DMS153 treated with DMSO at 0.1 percent for 48 hours (cell line): ENCODE measurements at regions not wholly inside any gene's neighbourhood (a gene's known extent, or its start where the extent isn't known, plus 50 kb on each side); places are given as distances from the start of the nearest gene placed in this dataset.

Source experiments
- DNase-seq: peaks from one replicate; lab custom pipeline; 2025; ENCODE audit not compliant: unreplicated experiment; lab: John Stamatoyannopoulos, UW

DNA sequence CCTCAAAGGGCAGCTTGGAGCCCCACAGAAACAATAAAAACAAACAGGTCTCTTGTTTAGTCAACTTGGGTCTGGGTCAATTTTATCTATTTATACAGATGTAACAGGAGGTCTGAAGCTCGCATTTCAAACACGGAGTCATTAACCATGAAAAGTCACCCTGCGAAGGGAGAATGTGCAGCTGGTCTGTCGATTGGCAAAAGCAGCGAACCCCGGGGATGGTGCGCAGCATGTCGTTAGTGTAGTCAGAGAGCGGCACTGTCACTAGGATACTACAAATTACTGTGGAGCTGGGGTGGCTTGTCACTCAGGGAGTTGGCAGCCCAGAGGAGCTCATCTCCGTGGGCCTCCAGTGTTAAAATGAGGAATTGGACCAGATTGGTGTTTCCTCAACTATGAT, 190.4 kb upstream of the ARG1 start:
- no peak for DNase-seq

GRCh38 chr6:131383421-131384411, 189.3 kb upstream of the ARG1 start:
- no peak for DNase-seq

DNA sequence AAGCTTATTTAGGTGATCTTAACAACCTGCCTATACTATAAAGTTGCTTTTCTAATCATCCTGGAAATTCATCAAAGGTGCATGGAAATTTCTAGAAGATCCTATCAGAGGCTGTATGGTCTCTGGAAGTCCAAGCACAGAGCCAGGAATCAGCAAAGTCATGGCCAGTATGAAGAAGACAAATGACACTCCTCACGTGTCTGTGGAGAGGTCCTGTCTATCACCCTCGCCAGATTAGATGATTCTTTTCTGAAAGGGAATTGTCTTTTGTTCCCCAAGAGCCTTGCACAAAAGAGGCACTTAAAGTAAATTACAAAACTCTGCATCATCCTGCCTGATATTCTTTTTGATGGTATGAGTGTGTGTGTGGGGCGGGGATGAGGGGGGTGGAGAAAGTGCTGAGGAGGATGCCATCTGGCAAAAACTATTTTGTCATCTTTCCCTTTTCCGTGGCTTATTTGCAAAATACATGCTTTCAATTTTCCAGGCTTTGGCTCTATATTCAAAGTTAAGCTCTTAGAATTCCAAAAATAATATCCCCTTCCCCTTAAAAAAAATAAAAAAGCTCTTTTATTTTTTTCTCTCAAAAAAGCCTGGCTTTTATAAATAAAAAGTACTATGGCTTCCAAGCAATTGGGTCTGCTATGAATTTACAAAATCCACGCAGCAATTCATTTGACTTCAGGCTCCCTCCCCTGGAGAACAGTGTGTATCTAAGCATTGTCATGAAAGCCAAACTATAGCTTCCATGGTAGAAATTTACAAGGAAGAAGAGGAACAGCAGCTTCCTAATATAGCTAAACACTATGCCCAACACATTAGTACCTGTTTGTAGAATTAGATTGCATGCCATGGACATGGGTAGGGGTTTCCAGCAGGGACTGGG, 185.2 kb upstream of the ARG1 start:
- no peak for DNase-seq

- DNase-seq, result no peak
Measured at GRCh38 chr6:131390322-131390721, 182.7 kb upstream of the ARG1 start.

GRCh38 chr6:131391116-131391515, 181.9 kb upstream of the ARG1 start:
- DNase-seq, result no peak

DNA sequence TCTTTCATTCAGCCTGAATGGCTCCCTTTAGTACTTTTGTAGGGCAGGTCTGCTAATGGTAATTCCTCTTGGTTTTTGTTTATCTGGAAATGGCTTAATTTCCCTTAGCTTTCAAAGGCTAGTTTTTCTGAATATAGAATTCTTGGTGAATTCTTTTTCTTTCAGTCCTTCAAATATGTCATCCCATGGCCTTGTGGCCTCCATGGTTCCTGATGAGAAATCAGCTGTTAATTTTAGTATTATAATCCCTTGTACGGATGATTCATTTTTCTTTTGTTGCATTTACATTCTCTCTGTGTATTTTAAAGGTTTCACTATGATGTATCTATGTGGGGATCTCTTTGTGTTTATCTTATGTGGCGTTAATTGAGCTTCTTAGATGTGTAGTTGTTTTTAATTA, 179.6 kb upstream of the ARG1 start:
- DNase-seq, result no peak

DNA sequence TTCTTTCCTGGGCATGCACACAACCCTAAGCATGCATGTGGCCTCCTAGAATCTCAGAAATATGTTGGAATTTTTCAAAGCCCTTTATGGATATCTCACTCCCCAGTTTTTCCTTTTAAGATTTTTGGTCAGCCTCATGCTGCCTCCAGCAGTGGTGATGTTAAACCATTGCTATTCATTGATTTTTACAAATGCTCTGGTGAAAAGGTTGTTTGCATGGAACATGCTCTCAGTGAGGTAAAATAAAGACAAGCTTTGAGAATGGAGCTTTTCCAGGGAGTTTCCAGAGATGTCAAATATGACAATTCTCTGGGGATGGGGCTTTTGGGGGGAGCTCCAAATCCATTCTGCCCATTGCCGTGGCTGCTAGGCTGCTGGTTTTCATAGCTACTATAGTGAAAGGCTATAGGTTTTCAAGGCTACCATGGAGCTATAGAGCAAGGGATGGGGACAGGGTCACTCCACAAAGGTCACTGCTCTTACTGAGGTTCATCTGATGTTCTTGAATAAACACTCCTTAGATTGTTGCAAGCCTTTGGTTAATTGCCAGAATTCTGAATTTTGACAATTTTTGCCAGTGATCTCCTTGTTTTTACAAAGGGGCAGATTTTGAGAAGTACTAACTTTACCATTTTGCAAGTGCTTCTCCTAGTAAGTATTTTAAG, 178.1 kb upstream of the ARG1 start:
- no peak for DNase-seq

DNA sequence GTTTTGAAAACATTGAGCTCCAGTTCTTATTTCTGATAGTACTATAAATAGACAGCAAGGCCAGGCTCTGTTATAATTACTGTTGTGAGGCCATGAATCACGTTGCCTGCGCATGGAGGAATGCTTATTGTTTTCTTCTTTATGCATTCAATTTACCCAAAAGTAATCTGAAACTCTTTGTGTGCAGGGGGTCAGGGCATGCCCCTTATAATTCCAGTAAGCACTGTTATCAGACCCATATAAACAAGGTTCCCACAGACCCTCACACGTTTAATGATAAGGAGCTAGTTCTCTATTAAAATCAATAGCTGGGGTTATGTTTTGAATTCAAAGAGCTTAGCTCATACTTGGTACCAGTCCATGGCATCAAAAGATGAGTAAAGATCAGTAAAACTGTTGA, 174.8 kb upstream of the ARG1 start:
- no peak for DNase-seq

DNA sequence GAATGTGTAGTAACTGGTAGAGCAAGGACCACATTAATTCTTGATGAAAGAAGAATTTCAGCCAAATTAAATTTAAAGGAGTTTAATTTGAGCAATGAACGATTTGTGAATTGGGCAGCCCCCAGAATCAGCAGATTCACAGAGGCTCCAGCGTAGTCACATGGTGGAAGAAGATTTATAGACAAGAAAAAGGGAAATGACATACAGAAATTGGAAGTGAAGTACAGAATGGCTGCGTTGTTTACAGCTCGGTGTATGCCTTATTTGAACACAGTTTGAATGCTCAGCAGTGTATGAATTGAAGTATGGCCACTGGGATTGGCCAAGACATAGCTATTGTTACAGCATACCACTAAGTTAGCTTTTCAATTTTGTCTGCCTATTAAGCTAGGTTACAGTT, 173.6 kb upstream of the ARG1 start:
- DNase-seq, result no peak

GRCh38 chr6:131400054-131400778, 172.8 kb upstream of the ARG1 start:
- no peak for DNase-seq

DNA sequence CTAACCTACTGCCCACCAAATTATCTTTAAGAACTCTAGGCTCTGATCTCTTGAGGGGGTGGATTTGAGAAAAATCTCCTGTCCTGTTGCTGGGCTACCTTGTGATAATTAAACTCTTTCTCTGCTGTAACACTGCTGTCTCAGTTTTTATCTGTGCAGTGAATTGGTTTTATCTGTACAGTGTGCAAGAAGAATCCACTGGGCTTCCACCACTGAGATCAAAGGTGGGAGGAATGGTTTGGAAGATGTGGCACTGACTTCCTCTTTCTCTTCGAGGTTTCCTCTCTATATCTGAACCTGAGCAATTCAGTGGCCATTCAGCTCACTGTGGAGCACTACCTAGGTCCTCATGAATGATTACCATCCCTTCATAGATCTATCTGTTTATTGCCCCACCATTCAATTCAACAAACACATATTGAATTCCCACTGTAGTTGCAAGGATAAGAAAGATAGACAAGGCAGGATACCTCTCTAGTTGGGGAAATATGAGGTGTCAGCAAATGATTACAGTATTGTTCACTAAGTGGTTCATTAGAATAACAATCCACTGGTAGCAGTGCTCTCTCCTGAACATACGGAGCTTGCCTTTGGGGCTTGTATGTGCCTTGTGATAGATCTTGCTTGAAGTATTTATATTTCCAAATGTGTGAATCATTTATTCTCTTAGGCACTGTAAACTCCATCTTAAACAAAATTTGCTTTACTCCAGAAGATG, 172.1 kb upstream of the ARG1 start:
- DNase-seq, result no peak

DNA sequence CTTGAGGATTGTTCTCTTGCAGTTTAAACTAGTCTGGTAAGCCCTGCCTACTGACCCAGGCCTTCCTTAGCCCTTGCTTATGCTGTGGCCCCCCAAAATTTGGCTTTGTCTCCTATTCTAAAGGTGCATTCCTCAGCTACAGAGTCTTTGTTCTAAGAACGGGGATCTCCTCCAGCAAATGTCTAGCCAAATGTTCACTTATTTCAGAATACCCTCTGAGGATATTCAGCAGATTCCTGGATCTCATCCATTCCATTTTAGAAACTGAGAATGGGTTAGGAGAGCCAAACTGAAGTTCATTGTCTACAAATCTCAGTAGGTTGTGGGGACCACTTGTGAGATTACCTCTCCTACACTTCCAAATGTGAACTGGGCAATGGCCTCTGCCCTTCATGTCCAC, 164.2 kb upstream of the ARG1 start:
- DNase-seq, result no peak

DNA sequence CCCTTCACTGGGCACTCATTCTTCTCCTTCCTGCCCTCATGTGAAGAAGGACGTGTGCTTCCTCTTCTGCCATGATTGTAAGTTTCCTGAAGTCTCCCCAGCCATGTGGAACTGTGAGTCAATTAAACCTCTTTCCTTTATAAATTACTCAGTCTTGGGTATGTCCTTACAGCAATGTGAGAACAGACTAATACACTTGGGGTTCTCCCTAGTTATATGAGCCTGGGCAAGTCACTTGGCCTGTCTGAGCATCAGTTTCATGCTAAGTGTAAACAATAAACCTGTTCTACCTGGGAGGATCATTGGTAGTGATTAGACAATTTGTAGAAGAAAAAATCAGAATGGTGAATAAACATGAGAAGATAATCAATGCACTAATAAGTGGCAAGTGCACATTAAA, 162.2 kb upstream of the ARG1 start:
- no peak for DNase-seq

- no peak for DNase-seq
Measured at GRCh38 chr6:131412960-131413830, 159.8 kb upstream of the ARG1 start.

- no peak for DNase-seq
Measured at GRCh38 chr6:131413831-131414191, 159.2 kb upstream of the ARG1 start.

- no peak for DNase-seq
Measured at GRCh38 chr6:131414956-131415355, 158.1 kb upstream of the ARG1 start.

GRCh38 chr6:131418441-131418840, 154.6 kb upstream of the ARG1 start:
- DNase-seq, result no peak

DNA sequence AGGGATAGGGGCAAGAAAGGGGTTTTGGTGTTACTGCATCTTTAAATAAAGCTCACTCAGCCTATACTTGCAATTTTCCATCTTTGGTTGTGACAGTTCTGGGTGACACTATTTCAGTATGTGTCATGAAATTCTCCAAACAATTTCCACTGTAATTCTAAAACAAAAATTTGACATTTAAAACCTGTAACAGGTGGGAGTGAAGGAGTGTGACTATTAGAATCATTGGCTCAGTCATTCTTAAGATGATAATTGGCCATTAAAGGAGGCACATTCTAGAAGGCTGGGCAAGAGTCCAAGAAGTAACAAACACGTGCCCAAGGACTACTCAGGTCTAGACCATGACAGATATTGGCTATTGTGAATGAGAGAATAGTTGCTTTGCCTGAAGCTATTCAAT, 153.3 kb upstream of the ARG1 start:
- DNase-seq, result no peak

GRCh38 chr6:131424016-131424415, 149.0 kb upstream of the ARG1 start:
- DNase-seq, result no peak
